ENCODE measurements at regions not wholly inside any gene's neighbourhood (a gene's known extent, or its start where the extent isn't known, plus 50 kb on each side); places are given as distances from the start of the nearest gene placed in this dataset.
"Not testable (repeated sequence)": the region's sequence is repeated elsewhere in the genome, so short reads cannot be mapped to it uniquely, and the experiment has no call there.

GRCh38 chr6:6414931-6415330, 94.5 kb upstream of the F13A1 start:
- DNase-seq: no peak

DNA sequence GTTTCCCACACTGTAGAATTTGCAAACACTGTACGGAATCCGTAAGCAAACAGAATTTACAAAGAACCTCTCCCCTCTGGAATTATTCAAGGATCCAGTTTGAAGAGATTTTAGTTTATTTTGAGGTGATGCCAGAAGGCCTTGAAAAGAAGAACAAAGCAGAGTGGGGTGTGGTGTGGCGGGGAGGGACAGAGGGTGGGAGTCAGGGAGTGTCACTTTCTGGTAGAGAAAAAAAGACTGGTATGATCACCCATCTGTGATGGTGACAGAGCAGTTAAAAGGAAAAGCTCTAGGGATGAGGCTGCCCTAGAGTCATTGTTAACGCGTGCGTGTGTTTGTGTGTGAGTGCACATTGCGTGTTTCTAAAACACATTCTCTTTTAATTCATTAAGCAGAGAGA, 97.0 kb upstream of the F13A1 start:
- no peak for DNase-seq

DNA sequence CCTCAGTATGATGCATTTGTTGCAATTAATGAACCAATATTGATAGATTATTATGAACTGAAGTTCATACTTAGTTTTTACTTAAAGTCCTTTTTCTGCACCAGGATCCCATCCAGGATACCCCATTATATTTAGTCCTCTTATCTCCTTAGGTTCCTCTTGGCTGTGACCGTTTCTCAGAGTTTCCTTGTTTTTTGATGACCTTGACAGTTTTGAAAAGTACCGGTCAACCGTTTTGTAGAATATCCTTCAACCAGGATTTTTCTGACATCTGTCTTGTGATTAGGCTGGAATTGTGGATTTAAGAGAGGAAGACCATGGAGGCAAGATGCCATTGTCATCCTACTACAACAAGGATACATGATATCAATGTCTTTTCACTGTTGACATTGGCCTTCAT, 98.0 kb upstream of the F13A1 start:
- DNase-seq: no peak

DNA sequence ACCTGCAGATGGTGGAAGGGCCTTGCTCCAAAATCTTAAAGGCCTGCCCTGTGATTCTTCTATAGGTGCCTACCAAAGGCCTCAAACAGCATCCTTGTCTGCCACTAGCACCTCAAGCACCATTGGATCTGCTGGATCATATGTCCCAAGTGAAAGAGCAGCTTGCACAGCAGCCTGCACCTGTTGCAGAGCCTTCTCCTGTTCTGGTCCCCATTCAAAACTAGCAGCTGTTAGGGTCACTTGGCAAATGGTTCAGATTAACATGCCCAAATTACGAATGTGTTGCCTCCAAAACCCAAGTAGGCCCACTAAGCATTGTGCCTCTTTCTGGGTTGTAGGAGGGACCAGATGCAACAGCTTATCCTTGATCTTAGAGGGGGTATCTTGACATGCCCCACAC, 99.6 kb upstream of the F13A1 start:
- no peak for DNase-seq

DNA sequence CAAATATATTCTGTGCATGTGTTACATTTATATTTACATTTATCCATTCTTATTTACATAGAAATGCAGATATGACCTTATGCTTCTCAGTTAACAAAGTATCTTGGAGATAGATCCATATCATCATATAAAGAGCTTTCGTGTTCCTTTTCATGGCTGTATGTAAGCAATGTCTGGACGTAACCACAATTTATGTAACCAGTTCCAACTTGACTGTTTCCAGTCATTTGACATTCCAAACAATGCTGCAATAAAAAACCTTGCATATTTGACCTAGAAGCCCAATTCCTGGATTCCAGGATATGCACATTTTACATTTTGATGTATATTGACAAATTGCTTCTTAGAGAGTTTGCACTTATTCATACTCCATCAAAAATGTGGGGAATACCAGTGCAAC, 113.7 kb upstream of the F13A1 start:
- DNase-seq: no peak

DNA sequence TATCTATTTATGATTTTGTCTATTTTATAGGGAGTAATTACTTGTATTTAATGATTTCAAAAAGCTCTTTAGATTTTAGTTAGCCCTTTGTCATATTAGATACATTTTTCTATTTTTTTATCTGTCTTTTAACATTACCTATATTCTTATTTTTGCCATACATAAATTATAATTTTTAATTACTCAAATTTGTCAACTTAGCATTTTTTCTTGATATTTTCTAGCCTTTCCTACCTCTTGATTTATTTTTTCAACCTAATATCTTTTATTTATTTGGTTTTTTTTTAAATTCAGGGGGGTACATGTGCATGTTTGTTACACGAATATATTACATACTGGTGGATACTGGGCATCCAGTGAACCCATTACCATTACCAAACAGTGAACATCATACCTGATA, 114.3 kb upstream of the F13A1 start:
- DNase-seq: no peak

DNA sequence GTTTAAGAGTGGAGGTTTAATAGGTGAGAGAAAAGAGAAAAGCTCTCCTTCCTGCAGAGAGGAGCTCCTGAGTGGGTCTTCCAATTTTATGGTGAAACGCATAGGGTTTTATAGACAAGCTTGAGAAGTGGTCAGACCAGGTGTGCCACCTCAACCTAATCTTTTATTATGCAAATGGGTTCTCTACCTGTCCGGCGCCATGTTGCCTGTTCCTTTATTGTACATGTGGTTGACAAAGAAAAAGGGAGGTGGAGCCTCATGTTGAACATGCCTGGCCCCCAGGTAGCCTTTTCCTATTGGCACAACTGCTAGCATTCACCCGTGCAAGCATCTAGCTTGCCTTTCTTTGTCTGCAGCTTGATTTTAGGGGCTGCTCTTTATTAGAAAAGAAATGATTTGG, 115.9 kb upstream of the F13A1 start:
- DNase-seq: no peak

DNA sequence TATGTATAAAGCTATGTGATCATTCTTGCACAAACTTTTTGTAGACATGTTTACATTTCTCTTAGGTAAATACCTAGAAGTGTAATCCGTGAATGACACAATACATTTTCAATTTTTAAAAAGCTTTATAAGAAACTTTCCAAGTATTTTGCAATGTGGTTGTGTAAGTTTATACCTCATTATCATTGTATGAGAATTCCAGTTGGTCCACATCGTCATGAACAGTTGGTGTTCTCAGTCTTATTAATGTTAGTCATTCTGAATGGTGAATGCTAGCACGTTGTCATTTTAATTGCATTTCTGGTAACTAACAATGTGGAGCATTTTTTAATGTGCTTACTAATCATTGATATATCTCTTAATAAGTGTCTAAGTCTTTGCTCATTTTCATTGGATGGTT, 116.5 kb upstream of the F13A1 start:
- DNase-seq: no peak

DNA sequence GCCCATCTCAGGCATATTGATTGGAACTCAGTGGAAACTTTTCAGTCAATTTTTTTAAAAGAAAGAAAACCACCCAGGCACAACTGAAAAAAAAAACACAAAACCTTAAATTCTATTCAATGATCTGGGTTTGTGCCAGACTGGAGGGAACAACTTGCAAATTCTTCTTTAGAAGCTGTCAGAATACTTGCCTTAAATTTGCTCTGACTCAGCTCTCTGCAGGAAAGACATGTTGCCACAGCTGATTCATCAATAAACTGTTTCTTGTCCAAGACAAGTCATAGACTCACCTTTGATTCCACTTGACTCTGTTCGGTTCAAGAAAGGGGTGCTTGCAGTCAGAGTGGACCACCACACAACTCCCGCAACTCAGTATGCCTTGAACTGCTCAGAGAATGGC, 117.8 kb upstream of the F13A1 start:
- no peak for DNase-seq

DNA sequence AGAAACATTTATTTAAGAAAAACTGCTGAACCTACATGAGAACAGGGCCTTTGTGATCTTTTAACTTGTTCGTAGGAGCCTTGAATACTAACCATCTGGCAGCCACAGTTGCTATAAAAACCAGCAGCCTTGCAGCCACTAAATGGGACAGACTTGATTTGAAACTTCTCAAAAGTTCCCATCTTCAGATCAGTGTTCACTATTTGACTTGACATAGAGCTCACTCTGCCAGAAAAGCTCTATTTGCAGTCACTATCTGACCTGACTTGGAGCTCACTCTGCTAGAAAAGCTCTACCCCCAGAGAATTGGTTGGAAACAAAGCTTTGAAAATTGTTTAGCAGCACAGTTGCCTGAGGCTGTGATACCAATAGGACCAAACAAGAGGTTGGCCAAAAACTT, 119.3 kb upstream of the F13A1 start:
- no peak for DNase-seq

GRCh38 chr6:6452002-6452401, 131.5 kb upstream of the F13A1 start:
- no peak for DNase-seq

DNA sequence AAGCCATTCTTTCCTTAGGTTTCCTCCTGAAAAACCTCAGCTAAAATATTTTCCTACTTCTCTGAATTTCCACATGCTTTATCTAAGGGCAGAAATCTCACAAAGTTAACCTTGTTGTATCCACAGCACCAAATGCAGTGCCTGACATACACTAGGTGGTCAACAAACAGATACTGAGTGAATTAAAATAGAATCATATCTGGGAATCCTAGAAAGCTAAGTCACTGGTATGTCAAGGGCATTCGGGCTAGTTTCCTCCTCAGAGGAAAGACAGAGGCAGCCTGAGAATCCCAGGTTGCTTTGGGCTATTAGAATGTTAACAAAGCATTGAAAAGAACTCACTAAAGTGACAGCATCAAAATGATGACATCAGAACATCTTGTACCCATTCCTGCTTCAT, 132.7 kb upstream of the F13A1 start:
- DNase-seq: no peak

DNA sequence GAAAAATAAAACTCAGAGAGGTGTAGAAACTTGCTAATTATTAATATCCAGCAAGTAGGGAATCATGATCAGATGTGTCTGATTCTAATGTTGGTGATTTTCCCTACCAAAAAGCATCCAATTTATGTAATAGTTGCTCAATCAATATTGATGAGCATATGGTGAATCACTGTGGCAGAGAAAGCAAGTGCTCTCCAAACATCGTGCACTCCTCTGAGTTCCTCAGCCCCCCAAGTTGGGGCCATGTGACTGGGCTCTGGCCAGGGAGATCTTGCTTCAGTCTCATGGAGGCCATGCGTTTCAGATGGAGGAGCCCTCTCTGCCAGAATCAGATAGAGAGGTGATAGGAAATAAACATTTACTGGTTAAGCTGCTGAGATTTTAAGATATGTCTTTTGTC, 133.2 kb upstream of the LY86 start:
- DNase-seq: no peak

GRCh38 chr6:6458172-6458571, 130.3 kb upstream of the LY86 start:
- DNase-seq: no peak

DNA sequence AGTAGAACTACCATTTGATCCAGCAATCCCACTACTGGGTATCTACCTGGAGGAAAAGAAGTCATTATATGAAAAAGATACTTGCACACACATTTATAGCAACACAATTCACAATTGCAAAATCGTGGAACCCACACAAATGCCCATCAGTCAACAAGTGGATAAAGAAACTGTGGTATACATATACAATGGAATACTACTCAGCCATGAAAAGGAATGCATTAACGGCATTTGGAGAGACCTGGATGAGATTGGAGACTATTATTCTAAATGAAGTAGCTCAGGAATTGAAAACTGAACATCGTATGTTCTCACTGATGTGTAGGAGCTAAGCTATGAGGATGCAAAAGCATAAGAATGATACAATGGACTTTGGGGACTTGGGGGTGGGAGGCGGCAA, 128.6 kb upstream of the LY86 start:
- not testable (repeated sequence) for DNase-seq

- no peak for DNase-seq
These were observed 128.1 kb upstream of the LY86 start for GRCh38 chr6:6460416-6460815.

DNA sequence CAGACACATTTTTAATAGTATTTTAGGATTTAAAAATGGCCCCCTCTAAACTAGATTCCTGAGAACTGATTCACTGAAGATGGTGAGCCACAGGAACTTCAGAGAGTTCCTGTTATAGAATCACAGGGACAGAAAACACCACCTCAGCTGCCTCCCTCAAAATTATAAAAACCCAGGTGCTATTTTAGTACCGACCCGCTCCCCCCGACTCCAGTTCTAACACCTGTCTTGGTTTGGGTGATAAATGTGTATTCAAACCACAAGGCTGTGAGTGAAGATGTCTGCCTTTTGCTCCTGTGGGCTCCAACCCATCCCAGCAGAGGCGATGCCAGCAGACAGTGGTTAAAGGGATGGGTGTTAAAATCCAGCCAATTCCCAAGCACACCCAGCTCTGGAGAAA, 127.4 kb upstream of the LY86 start:
- no peak for DNase-seq

- DNase-seq: no peak
These were observed 121.4 kb upstream of the LY86 start for GRCh38 chr6:6466967-6467761.

GRCh38 chr6:6469074-6469473, 119.4 kb upstream of the LY86 start:
- DNase-seq: no peak

DNA sequence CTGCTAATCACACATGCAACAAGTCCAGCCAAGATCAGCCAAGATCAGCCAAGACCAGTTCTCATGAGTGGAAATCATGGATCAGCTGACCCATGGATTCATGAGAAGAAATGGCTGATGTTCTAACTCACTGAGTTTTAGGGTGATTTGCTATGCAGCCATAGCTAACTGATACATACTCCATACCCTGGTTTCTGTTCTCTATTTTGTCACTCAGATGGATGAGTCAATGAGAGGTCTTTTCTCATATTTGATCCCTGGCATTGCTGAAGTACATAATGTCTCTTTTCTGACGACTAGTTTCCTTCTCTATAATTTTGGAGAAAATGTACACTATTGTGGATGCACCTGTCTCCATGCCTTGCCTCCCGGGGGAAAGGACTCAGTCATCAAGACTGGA, 118.4 kb upstream of the LY86 start:
- no peak for DNase-seq

DNA sequence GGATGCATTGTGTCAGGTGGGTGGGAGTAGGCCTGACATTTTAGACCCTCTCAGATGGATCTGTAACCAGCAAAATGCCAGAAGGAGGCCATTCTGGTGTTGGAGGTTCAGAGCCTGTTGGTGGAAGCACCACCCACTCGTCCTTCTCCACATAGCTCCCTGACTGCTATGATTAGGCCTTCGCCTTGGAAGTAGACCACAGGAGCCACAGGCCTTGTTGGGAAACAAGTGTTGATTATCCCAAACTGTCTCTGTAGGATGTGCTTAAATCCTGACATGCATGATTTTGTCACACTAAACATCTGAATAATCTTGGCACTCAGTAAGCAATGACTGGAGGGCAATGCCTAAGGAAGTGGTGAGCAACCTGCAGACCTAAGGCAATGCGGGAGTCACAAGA, 117.2 kb upstream of the LY86 start:
- no peak for DNase-seq

DNA sequence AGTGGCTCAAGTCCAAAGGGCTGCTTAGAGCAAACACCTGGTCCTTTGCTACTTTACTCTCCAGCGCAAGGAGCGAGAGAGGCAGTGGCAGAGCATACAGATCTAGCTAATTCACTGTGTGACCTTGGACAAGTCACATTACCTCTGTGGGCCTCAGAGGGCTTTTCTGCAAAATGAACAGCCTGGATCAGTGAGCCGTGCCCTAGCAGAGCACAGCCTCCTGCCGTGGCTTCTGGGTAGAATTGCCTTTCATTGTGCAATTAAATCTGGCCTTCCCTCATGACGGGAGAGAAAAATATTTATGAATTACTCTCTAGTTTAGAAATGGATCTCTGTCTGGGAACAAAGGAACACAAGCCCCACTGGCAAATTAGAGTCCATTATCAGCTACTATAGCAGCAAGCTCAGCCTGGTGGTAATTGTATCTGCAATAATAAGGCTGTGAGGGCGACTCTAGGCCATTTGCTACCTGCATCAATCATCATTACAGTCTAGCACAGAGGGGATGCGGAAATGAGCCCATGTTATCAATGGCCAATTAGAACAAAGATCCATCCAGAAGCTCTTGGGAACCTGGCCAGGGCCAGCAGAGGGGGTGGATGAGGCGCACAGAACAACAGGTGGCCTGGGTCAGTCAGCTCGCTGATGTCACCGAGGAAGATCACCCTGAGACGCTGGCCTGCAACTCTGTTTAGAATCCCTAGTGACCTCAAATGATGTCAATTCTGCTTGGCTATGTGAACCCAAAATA, 114.2 kb upstream of the LY86 start:
- DNase-seq: no peak

GRCh38 chr6:6479785-6480184, 108.7 kb upstream of the LY86 start:
- DNase-seq: no peak

GRCh38 chr6:6482256-6482655, 106.3 kb upstream of the LY86 start:
- DNase-seq: no peak

DNA sequence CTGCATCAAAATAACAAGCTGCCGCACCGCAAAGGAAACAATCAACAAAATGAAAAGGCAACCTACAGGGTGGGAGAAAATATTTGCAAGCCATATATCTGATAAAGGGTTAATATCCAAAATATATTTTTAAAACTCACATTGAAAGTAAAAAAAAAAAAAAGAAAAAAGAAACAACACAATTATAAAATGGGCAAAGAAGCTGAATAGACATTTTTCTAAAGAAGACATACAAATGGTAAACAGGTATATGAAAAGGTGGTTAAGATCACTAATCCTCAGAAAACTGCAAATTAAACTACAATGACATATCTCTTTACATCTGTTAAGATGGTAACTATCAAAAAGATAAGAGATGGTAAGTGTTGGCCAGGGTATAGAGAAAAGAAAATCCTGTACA, 105.4 kb upstream of the LY86 start:
- no peak for DNase-seq

Data from activated T-cell treated with anti-CD3 and anti-CD28 coated beads for 4 hours (primary cell).